ENCODE measurements at regions not wholly inside any gene's neighbourhood (a gene's known extent, or its start where the extent isn't known, plus 50 kb on each side); places are given as distances from the start of the nearest gene placed in this dataset.
"Not testable (repeated sequence)": the region's sequence is repeated elsewhere in the genome, so short reads cannot be mapped to it uniquely, and the experiment has no call there.

GRCh38 chr20:54909702-54910101 is 434.3 kb downstream of the DOK5 start:
- no peak for DNase-seq

DNA sequence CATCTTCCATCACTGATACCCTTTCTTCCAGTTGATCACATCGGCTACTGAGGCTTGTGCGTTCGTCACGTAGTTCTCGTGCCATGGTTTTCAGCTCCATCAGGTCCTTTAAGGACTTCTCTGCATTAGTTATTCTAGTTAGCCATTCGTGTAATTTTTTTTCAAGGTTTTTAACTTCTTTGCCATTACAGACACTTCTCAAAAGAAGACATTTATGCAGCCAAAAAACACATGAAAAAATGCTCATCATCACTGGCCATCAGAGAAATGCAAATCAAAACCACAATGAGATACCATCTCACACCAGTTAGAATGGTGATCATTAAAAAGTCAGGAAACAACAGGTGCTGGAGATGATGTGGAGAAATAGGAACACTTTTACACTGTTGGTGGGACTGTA is 430.7 kb downstream of the DOK5 start:
- DNase-seq, result not testable (repeated sequence)

DNA sequence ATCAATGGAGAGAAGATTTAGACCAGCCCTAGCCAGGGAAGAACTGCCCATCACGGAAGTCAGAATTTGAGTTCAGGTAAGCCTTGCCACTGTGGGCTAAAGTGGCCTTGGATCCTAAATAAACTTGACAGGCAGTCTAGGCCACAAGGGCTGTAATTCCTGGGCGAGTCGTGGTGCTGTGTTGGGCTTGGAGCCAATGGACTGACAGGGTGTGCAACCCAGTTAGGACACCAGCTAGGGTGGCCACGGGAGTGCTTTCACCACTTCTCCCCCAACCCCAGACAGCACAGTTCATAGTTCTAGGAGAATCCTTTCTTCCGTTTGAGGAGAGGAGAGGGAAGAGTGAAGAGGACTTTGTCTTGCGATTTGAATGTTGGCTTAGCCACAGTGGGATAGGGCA is 422.4 kb downstream of the DOK5 start:
- DNase-seq, result no peak

- DNase-seq, result no peak
These were observed 416.5 kb downstream of the DOK5 start for GRCh38 chr20:54891907-54892306.

GRCh38 chr20:54879393-54879792 is 404.0 kb downstream of the DOK5 start:
- no peak for DNase-seq

DNA sequence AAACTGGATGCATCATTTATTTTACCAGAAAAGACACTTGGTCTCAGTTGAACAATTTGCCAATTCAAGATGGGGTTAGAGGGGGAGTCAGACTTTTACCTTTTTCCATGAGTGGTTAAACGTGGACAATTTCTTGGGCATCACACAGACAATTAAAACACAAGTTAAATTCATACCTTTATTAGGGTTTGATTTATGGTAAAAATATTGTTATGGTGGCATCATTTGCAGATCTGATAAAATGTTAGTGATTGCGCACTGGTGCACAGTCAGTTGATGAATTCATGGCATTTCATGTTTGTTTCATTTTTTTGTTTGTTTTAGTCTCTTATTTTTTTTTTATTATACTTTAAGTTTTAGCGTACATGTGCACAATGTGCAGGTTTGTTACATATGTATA is 399.9 kb downstream of the DOK5 start:
- no peak for DNase-seq

GRCh38 chr20:54874718-54875117 is 399.3 kb downstream of the DOK5 start:
- DNase-seq, result no peak

- DNase-seq, result no peak
These were observed 397.0 kb downstream of the DOK5 start for GRCh38 chr20:54872440-54872839.

GRCh38 chr20:54869765-54870164 is 394.4 kb downstream of the DOK5 start:
- DNase-seq, result no peak

GRCh38 chr20:54865273-54865672 is 389.9 kb downstream of the DOK5 start:
- no peak for DNase-seq

DNA sequence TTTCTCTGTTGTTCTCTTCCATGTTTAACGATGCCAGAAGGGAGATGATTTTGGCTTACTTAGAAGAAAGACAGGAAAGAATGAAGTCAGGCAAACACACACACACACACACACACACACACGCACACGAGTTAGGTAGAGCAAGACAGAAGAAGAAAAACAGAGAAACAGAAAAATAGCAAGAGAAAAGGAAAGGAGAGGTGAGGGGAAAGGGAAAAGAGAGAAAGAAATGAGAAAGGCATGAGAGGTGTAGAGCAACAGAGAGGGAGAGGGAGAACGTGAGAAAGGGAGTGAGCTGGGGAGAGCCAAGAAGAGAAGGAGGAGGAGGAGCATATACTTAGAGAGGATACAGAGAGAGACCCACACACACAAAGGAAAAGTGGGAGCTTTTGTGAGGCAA is 385.3 kb downstream of the DOK5 start:
- no peak for DNase-seq

DNA sequence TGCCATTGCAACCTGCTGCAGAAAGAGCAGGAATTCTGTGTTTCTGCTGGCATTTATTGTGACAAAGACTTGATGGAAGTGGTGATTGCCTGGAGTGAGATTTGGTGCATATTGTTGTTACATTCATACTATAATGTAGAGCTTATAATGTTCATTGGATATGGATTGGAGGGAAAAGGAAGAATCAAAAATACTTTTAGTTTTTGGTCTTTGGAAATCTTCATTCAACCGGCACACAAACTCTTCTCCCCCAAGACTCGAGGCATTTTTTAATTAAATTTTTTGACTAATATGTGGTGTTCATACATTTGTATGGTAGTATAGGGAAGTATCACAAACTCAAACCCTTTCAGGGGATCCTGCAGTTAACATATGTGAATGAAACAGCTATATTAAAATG is 380.8 kb downstream of the DOK5 start:
- DNase-seq, result no peak

- DNase-seq, result no peak
These were observed 374.3 kb downstream of the DOK5 start for GRCh38 chr20:54849741-54850140.

- no peak for DNase-seq
These were observed 373.7 kb downstream of the DOK5 start for GRCh38 chr20:54848984-54849538.

GRCh38 chr20:54848262-54848661 is 372.9 kb downstream of the DOK5 start:
- no peak for DNase-seq

- no peak for DNase-seq
These were observed 371.6 kb downstream of the DOK5 start for GRCh38 chr20:54846948-54847347.

DNA sequence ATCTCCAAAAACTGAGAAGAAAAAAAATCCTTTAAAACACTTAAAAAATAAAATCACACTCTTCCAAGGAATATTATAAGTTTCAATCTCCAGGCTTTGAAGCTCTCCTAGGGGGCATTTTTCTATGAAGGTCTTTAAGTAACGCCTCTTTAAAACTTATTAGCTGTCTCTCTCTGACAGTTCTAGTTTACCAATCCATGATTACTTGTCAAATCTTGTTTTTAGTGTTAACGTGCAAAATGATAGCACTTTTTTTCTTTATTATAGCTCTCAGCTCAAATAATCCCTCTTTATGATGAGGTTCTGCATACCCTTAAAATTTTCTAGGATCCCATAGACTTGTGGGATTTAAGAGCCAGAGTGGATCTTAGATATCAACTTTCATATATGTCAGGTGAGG is 369.0 kb downstream of the DOK5 start:
- DNase-seq, result no peak

DNA sequence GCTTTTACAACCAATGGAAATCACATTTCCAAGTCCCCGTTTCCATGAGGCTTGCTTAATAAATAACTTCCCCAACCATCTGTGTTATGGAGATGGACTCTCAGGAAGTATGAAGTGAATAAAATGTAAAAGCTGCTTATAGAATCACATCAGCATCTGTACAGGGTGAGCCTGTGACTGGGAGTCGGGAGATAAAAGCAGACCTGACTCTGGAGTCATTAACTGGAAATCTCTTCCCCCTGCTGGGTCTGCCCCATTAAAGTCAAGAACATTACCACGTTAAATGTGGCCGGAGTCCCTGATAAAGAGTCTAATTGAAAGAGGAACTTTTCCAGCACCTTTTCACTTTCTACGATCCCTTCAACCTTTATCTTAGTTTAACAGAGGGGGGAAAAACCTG is 368.5 kb downstream of the DOK5 start:
- DNase-seq, result no peak

DNA sequence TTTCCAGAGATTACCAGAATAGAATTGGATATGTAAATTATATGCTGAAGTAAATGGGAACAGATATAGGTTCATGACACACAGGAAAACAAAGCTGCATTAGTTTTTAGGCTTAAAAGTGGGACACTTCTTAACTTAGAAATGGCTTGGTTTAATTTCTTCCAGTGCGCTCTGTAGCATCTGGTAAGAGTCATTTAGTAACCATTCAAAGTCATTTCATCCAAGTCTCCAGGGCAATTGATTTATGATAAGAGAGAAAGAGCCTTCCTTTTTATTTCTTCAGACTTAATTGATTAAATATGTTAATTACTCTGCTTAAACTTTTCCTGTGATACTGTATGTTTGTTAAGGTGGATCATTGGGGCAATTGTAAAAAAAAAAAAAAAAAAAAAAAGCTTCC is 368.0 kb downstream of the DOK5 start:
- no peak for DNase-seq

- DNase-seq, result no peak
These were observed 363.8 kb downstream of the DOK5 start for GRCh38 chr20:54839224-54839623.

GRCh38 chr20:54837226-54837625 is 361.8 kb downstream of the DOK5 start:
- DNase-seq, result no peak

DNA sequence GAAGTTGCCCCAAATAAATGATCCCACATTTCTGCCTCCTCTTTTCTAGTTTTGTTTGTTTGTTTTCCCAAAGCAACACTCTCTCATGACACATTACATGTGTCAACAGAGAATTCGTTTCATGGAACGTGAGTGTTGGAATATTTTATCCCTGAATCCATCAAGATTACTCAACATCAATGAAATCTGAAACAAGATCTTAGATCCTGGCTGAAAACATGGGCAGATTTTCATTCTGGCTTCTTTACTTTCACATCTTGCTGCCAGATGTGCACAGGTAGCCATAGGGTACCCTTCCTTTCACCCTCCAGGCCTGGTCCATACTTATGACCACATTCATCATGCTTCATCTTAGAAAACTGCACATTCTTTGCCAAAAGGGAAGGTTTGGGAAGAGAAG is 347.0 kb downstream of the DOK5 start:
- DNase-seq, result no peak

- no peak for DNase-seq
These were observed 345.0 kb downstream of the DOK5 start for GRCh38 chr20:54820392-54820791.

DNA sequence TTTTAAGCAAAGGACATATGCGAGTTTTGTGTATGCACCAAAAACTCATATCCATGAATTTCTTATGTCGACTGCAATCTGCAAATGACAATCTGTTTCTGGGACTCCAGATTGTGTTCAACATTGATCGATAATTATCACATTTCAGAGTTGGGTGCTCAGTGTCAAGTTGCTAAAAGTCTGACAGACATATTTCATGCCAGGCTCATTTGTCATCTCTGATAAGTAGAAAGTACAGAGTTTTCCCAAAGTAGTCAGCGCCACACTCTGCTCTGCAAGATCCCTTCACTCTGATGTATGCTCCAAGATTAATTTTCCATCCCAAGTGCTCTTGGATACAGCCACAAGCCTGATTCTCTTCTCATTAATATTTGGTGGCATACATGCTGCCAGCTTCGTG is 331.1 kb downstream of the DOK5 start:
- no peak for DNase-seq

DNA sequence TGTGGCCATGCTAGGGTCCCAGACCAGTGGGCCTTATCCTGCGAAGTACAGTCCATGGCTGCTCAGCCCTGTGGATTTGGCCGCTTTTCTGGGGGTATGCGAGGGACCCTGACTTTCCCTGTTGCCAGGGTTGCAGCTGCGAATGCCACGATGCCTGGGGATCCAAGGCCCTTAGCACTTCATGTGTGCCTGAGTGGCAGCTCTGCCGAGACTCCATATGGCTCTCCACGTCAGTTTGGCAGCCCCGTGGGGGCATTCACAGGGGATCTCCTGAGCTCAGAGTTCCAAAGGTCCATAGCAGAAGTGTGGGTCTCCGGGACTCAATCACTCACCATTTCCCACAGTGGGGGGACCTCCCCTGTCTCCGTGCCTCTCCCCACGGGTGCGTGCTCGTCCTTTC is 319.5 kb downstream of the DOK5 start:
- no peak for DNase-seq

- DNase-seq, result no peak
These were observed 318.7 kb downstream of the DOK5 start for GRCh38 chr20:54794110-54794509.

Data from NCI-H1048 (cell line).